Astrocyte of the spinal cord (primary cell): ENCODE measurements at regions not wholly inside any gene's neighbourhood (a gene's known extent, or its start where the extent isn't known, plus 50 kb on each side); places are given as distances from the start of the nearest gene placed in this dataset.

Source experiments
- DNase-seq: peaks from one replicate; pipeline ENCODE4 v3.0.0; 2011; ENCODE audit warnings: low read depth, low spot score
- H3K4me3 ChIP-seq: 2 replicates; pipeline ENCODE4 v1.5.1; 2011; ENCODE audit warnings: low read depth, mild to moderate bottlenecking, low read length, moderate library complexity
- in situ Hi-C: cut with HindIII; loops from 2 replicates; pipeline ENCODE4 v1.10.0; 2017; ENCODE audit warnings: low sequenced_read_pairs
- TF ChIP-seq, protein P1 (sequence below): IDR thresholded peaks from 2 replicates; pipeline ENCODE4 v1.5.1; 2012; ENCODE audit warnings: low read depth, mild to moderate bottlenecking, low read length, inconsistent platforms

DNA sequence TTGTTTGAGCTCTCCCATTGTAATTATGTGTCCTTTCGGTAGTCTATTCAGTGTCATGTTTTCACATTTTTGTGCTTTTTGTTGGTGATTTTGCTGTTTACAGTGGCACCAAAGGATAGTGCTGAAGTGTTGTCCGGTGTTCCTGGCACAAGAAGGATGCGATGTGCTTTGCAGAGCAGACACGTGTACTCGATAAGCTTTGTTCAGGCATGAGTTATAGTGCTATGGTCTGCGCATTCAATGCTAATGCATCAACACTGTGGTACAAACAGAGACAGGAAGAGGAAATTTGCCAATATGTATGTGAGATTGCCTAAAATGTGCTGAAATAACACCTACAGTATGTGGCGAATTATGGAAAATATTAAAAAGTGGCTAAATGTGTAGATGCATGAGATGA lies 913.4 kb upstream of the ACO1 start:
- in situ Hi-C loops, result no loop called here
- TF ChIP-seq, protein P1, sequence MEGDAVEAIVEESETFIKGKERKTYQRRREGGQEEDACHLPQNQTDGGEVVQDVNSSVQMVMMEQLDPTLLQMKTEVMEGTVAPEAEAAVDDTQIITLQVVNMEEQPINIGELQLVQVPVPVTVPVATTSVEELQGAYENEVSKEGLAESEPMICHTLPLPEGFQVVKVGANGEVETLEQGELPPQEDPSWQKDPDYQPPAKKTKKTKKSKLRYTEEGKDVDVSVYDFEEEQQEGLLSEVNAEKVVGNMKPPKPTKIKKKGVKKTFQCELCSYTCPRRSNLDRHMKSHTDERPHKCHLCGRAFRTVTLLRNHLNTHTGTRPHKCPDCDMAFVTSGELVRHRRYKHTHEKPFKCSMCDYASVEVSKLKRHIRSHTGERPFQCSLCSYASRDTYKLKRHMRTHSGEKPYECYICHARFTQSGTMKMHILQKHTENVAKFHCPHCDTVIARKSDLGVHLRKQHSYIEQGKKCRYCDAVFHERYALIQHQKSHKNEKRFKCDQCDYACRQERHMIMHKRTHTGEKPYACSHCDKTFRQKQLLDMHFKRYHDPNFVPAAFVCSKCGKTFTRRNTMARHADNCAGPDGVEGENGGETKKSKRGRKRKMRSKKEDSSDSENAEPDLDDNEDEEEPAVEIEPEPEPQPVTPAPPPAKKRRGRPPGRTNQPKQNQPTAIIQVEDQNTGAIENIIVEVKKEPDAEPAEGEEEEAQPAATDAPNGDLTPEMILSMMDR, result no peak
- H3K4me3 ChIP-seq, result no peak overlapping the region
- no peak for DNase-seq

- in situ Hi-C loops, result no loop called here
- TF ChIP-seq, protein P1, result no peak
- no peak overlapping the region for H3K4me3 ChIP-seq
- DNase-seq, result no peak
Observed at GRCh38 chr9:31486630-31487029, 897.8 kb upstream of the ACO1 start.

DNA sequence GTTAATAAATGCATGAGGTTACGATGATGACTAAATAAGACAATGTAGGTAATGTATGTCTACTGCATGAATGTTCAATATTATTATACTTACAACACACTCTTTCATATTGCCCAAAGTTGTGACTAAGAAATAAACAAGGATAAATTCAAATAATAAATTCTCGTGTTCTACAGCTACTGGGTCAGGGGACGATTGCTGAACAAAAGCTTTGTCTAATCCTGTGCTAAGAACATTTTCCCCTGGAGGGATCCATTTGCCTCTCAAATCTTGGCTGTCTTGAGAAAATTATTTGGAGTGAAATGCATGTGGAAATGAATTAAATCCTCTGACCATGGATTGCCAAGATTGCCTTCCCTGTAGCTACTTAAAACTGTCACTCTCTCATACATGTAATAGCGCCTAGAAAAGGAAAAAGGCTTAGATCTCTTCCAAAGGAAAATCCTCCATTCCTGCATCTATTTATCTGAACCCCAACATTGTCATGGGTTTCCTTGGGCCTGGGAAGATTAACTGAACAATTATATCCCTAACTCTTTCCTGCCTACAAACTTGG lies 893.8 kb upstream of the ACO1 start:
- DNase-seq, result no peak
- TF ChIP-seq, protein P1, result no peak
- in situ Hi-C loops, result no loop called here
- H3K4me3 ChIP-seq, result no peak overlapping the region

DNA sequence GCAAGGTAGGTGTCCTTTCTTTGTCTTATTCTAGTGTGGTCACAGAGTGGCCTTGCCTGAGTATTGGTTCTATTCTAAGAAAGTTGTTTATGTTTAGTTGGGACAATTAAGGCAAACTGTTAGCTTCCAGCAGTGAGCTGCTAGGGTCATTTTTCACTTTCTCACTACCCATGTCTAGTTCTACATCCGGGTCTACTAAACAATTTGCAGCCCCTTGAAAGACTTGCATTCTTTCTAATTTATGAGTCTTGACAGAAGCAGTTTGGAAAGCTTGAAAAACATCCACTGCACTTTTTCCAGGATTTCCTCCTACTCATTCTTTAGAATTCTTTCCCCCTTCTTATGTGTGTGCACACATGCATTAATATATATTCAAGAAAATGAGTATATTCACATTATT lies 892.2 kb upstream of the ACO1 start:
- in situ Hi-C loops, result no loop called here
- DNase-seq, result no peak
- TF ChIP-seq, protein P1, result no peak
- H3K4me3 ChIP-seq, result no peak overlapping the region

DNA sequence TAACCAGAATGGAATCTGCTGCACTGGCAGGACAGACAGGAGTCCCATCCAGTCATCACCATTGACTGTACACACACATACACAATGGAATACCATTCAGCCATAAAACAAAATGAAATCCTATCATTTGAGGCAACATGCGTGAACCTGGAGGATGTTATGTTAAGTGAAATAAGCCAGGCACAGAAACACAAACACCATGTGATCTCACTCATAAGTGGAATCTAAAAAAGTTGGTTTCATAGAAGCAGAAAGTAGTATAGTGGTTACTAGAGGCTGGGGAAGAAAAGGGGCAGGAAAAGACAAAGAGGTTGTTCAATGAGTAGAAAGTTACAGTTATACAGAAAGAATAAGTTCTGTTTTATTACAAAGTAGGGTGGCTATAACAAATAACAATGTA lies 884.0 kb upstream of the ACO1 start:
- TF ChIP-seq, protein P1, result no peak
- DNase-seq, result no peak
- no peak overlapping the region for H3K4me3 ChIP-seq
- in situ Hi-C loops, result no loop called here

DNA sequence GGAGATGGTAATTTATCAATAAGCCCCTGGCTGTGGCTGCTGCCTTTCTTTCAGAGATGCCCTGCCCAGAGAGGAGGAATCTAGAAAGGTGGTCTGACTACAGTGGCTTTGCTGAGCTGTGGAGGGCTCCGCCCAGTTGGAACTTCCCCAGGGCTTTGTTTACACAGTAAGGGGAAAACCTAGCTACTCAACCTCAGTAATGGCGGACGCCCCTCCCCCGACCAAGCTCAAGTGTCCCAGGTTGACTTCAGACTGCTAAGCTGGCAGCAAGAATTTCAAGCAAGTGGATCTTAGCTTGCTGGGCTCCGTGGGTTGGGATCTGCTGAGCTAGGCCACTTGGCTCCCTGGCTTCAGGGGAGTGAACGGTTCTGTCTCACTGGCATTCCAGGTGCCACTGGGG lies 865.4 kb upstream of the ACO1 start:
- no peak overlapping the region for H3K4me3 ChIP-seq
- TF ChIP-seq, protein P1, result no peak
- DNase-seq, result no peak
- in situ Hi-C loops, result no loop called here

DNA sequence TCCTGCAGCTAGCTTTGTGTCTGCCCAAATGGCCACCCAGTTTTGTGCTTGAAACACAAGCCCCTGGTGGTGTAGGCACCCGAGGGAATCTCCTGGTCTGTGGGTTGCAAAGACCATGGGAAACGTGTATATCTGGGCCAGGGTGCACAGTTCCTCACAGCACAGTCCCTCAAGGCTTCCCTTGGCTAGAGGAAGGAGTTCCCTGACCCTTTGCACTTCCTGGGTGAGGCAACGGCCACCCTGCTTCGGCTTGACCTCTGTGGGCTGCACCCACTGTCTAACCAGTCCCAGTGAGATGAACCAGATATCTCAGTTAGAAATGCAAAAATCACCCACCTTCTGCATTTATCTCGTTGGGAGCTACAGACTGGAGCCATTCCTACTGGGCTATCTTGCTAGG lies 865.0 kb upstream of the ACO1 start:
- in situ Hi-C loops, result no loop called here
- DNase-seq, result no peak
- TF ChIP-seq, protein P1, result no peak
- no peak overlapping the region for H3K4me3 ChIP-seq
